ENCODE measurements at regions not wholly inside any gene's neighbourhood (a gene's known extent, or its start where the extent isn't known, plus 50 kb on each side); places are given as distances from the start of the nearest gene placed in this dataset.

GRCh38 chrX:78476701-78477100 lies 149.3 kb upstream of the CYSLTR1 start:
- no peaks in the 10 kb centered on the region for H3K36me3 ChIP-seq (ENCODE audit: control insufficient read depth in 4 of 4, insufficient read depth in 3 of 4, low read depth in 1 of 4, low read length in 3 of 4)
- H3K27ac ChIP-seq (ENCODE audit: low read depth in 1 of 2, low read length in 2 of 2): no peak overlapping the region
- no peaks in the 10 kb centered on the region for H3K27me3 ChIP-seq (ENCODE audit: control insufficient read depth in 4 of 4, insufficient read depth in 4 of 4, low read length in 3 of 4)
- no peaks in the 10 kb centered on the region for H3K9me3 ChIP-seq (ENCODE audit: control insufficient read depth in 4 of 4, low read length in 3 of 4)
- TF ChIP-seq SP1 (IDR thresholded peaks at IDR 0.05): no peak
- no peak for TF ChIP-seq EGR1 (IDR thresholded peaks at IDR 0.05; ENCODE audit: low read depth in 2 of 2)
- no peak for TF ChIP-seq FOXA2 (IDR thresholded peaks at IDR 0.05)
- TF ChIP-seq MAX (IDR thresholded peaks at IDR 0.05): no peak
- no peak for TF ChIP-seq JUND (IDR thresholded peaks at IDR 0.05)
- 18% methylated on average over 2 of the region's 2 CpGs for WGBS
- DNase-seq (ENCODE audit: low spot score): no peak
- no peak overlapping the region for H3K9ac ChIP-seq (ENCODE audit: low read depth in 1 of 2, low read length in 2 of 2)
- no peaks in the 10 kb centered on the region for H3K4me1 ChIP-seq (ENCODE audit: control insufficient read depth in 4 of 4, insufficient read depth in 4 of 4, low read length in 3 of 4)
- no peak overlapping the region for H3K4me3 ChIP-seq (ENCODE audit: low read depth in 1 of 3, low read length in 3 of 3)

- TF ChIP-seq SP1 (IDR thresholded peaks at IDR 0.05) (no peak), YY1 (IDR thresholded peaks at IDR 0.05) (no peak), CTCF (IDR thresholded peaks at IDR 0.05; ENCODE audit: low read depth, low read length, missing input control) (no peak), HNF4G (IDR thresholded peaks at IDR 0.05) (no peak)
- Histone ChIP-seq H3K4me3 (ENCODE audit: low read depth in 1 of 3, low read length in 3 of 3) (no peak overlapping the region), H3K27me3 (ENCODE audit: control insufficient read depth in 4 of 4, insufficient read depth in 4 of 4, low read length in 3 of 4) (no peaks in the 10 kb centered on the region), H3K4me1 (ENCODE audit: control insufficient read depth in 4 of 4, insufficient read depth in 4 of 4, low read length in 3 of 4) (no peaks in the 10 kb centered on the region), H3K9me3 (ENCODE audit: control insufficient read depth in 4 of 4, low read length in 3 of 4) (no peaks in the 10 kb centered on the region), H3K9ac (ENCODE audit: low read depth in 1 of 2, low read length in 2 of 2) (no peak overlapping the region), H3K36me3 (ENCODE audit: control insufficient read depth in 4 of 4, insufficient read depth in 3 of 4, low read depth in 1 of 4, low read length in 3 of 4) (no peaks in the 10 kb centered on the region), H3K27ac (ENCODE audit: low read depth in 1 of 2, low read length in 2 of 2) (no peak overlapping the region)
- no peak for DNase-seq (ENCODE audit: low spot score)
- 79% methylated on average over 1 of the region's 1 CpG for WGBS
These were observed 129.5 kb upstream of the CYSLTR1 start for GRCh38 chrX:78456909-78457308.

GRCh38 chrX:78455901-78456300 lies 128.5 kb upstream of the CYSLTR1 start:
- H3K36me3 ChIP-seq (ENCODE audit: control insufficient read depth in 4 of 4, insufficient read depth in 3 of 4, low read depth in 1 of 4, low read length in 3 of 4): no peaks in the 10 kb centered on the region
- no peak for DNase-seq (ENCODE audit: low spot score)
- no peaks in the 10 kb centered on the region for H3K9me3 ChIP-seq (ENCODE audit: control insufficient read depth in 4 of 4, low read length in 3 of 4)
- no peaks in the 10 kb centered on the region for H3K4me1 ChIP-seq (ENCODE audit: control insufficient read depth in 4 of 4, insufficient read depth in 4 of 4, low read length in 3 of 4)
- H3K9ac ChIP-seq (ENCODE audit: low read depth in 1 of 2, low read length in 2 of 2): no peak overlapping the region
- H3K4me3 ChIP-seq (ENCODE audit: low read depth in 1 of 3, low read length in 3 of 3): no peak overlapping the region
- TF ChIP-seq JUND (IDR thresholded peaks at IDR 0.05) (no peak), CTCF (IDR thresholded peaks at IDR 0.05; ENCODE audit: low read depth, low read length, missing input control) (no peak), NR2F2 (IDR thresholded peaks at IDR 0.05) (no peak), REST (IDR thresholded peaks at IDR 0.05) (no peak), ATF3 (IDR thresholded peaks at IDR 0.05) (no peak), YY1 (IDR thresholded peaks at IDR 0.05) (no peak), FOXA1 (IDR thresholded peaks at IDR 0.05) (no peak), FOXA2 (IDR thresholded peaks at IDR 0.05) (no peak), MAX (IDR thresholded peaks at IDR 0.05) (no peak), ZBTB33 (IDR thresholded peaks at IDR 0.05) (no peak), RXRA (IDR thresholded peaks at IDR 0.05) (no peak), RAD21 (IDR thresholded peaks at IDR 0.05) (no peak), GABPA (IDR thresholded peaks at IDR 0.05 in 1 of 2, conservative IDR thresholded peaks at IDR 0.05 in 1 of 2) (no peak), EGR1 (IDR thresholded peaks at IDR 0.05; ENCODE audit: low read depth in 2 of 2) (no peak)
- no peaks in the 10 kb centered on the region for H3K27me3 ChIP-seq (ENCODE audit: control insufficient read depth in 4 of 4, insufficient read depth in 4 of 4, low read length in 3 of 4)
- 79% methylated on average over 4 of the region's 4 CpGs for WGBS
- H3K27ac ChIP-seq (ENCODE audit: low read depth in 1 of 2, low read length in 2 of 2): no peak overlapping the region

All from liver (tissue), 8 donors.